Natural killer cell treated with Interleukin-12 subunit alpha and Interleukin-12 subunit beta and Interleukin-15 and Interleukin-18, amount 100 ng/mL, for 72 hours (primary cell): ENCODE measurements at regions not wholly inside any gene's neighbourhood (a gene's known extent, or its start where the extent isn't known, plus 50 kb on each side); places are given as distances from the start of the nearest gene placed in this dataset.
"Not testable (repeated sequence)": the region's sequence is repeated elsewhere in the genome, so short reads cannot be mapped to it uniquely, and the experiment has no call there.

Experiments used
- ATAC-seq, 2 donors: fragments of 150-1000 bp; cut with Tn5 transposase in 1 of 2; sonication (Bioruptor Pico), chemical (Tn5 transposase) in 1 of 2; 2 replicates each; pipeline ENCODE4 v1.10.0; 2021
- DNase-seq: peaks from one replicate; pipeline ENCODE4 v3.0.0; 2022; ENCODE audit warnings: low spot score
- H3K27ac Mint-ChIP-seq, 2 donors: 1 replicate in 1 of 2; 2 replicates in 1 of 2; pipeline ENCODE4 v1.8.0; 2022; ENCODE audit warnings: mixed read lengths in 2 of 2, mild to moderate bottlenecking in 1 of 2, moderate library complexity in 1 of 2
- H3K27me3 Mint-ChIP-seq, 2 donors: 1 replicate in 1 of 2; 2 replicates in 1 of 2; pipeline ENCODE4 v1.8.0; 2022; ENCODE audit warnings: mixed read lengths in 2 of 2
- H3K36me3 Mint-ChIP-seq: one replicate; pipeline ENCODE4 v1.8.0; 2022; ENCODE audit warnings: mixed read lengths
- H3K4me1 Mint-ChIP-seq, 2 donors: 1 replicate in 1 of 2; 2 replicates in 1 of 2; pipeline ENCODE4 v1.8.0; 2022; ENCODE audit warnings: low read depth in 2 of 2, mixed read lengths in 2 of 2, mild to moderate bottlenecking in 1 of 2
- H3K4me3 Mint-ChIP-seq: one replicate; pipeline ENCODE4 v1.8.0; 2022; ENCODE audit warnings: mixed read lengths
- H3K9me3 Mint-ChIP-seq: 2 replicates; pipeline ENCODE4 v1.8.0; 2022; ENCODE audit warnings: mixed read lengths

GRCh38 chr11:28951191-28951590, 843.0 kb downstream of the METTL15 start:
- H3K4me1 Mint-ChIP-seq: no peaks in the 10 kb centered on the region
- H3K9me3 Mint-ChIP-seq: peaks cover 20% of the 10 kb centered on the region
- DNase-seq: no peak
- ATAC-seq: no peak
- H3K27me3 Mint-ChIP-seq: no peaks in the 10 kb centered on the region
- H3K27ac Mint-ChIP-seq: no peak overlapping the region
- H3K36me3 Mint-ChIP-seq: no peaks in the 10 kb centered on the region
- H3K4me3 Mint-ChIP-seq: no peak overlapping the region

GRCh38 chr11:28939381-28939780, 831.2 kb downstream of the METTL15 start:
- Mint-ChIP-seq H3K36me3 (peaks cover 9% of the 10 kb centered on the region), H3K9me3 (peaks cover 16% of the 10 kb centered on the region), H3K4me3 (no peak overlapping the region), H3K27ac (no peak overlapping the region), H3K27me3 (no peaks in the 10 kb centered on the region), H3K4me1 (no peaks in the 10 kb centered on the region)
- DNase-seq (no peak), ATAC-seq (no peak)

- Mint-ChIP-seq H3K36me3 (peaks cover 12% of the 10 kb centered on the region), H3K27me3 (no peaks in the 10 kb centered on the region)
These were observed 829.9 kb downstream of the METTL15 start for GRCh38 chr11:28938091-28938490.

GRCh38 chr11:28932940-28933339, 824.8 kb downstream of the METTL15 start:
- DNase-seq: no peak
- no peak for ATAC-seq
- no peak overlapping the region for H3K4me3 Mint-ChIP-seq
- H3K36me3 Mint-ChIP-seq: peaks cover 22% of the 10 kb centered on the region
- H3K9me3 Mint-ChIP-seq: peaks cover 8% of the 10 kb centered on the region
- no peak overlapping the region for H3K27ac Mint-ChIP-seq
- H3K4me1 Mint-ChIP-seq: no peaks in the 10 kb centered on the region
- H3K27me3 Mint-ChIP-seq: no peaks in the 10 kb centered on the region

More at GRCh38 chr11:28938091-28938490, 829.9 kb downstream of the METTL15 start:
- Mint-ChIP-seq H3K4me3 (no peak overlapping the region), H3K27ac (no peak overlapping the region), H3K9me3 (peaks cover 9% of the 10 kb centered on the region), H3K4me1 (no peaks in the 10 kb centered on the region)
- ATAC-seq (no peak), DNase-seq (no peak)

GRCh38 chr11:28924004-28924403, 815.8 kb downstream of the METTL15 start:
- no peaks in the 10 kb centered on the region for H3K4me1 Mint-ChIP-seq
- no peak overlapping the region for H3K27ac Mint-ChIP-seq
- no peak for DNase-seq
- peaks cover 21% of the 10 kb centered on the region for H3K9me3 Mint-ChIP-seq
- no peak overlapping the region for H3K4me3 Mint-ChIP-seq
- no peaks in the 10 kb centered on the region for H3K27me3 Mint-ChIP-seq
- peaks cover 7% of the 10 kb centered on the region for H3K36me3 Mint-ChIP-seq
- no peak for ATAC-seq

- Mint-ChIP-seq H3K4me3 (no peak overlapping the region), H3K27me3 (no peaks in the 10 kb centered on the region), H3K27ac (no peak overlapping the region), H3K9me3 (peaks cover 27% of the 10 kb centered on the region), H3K36me3 (peaks cover 12% of the 10 kb centered on the region), H3K4me1 (no peaks in the 10 kb centered on the region)
- ATAC-seq: no peak
- DNase-seq: no peak
These were observed 814.3 kb downstream of the METTL15 start for GRCh38 chr11:28922386-28922981.

GRCh38 chr11:28919194-28919593, 811.0 kb downstream of the METTL15 start:
- ATAC-seq (no peak), DNase-seq (no peak)
- Mint-ChIP-seq H3K9me3 (peaks cover 20% of the 10 kb centered on the region), H3K36me3 (peaks cover 16% of the 10 kb centered on the region), H3K4me3 (no peak overlapping the region), H3K27ac (no peak overlapping the region), H3K27me3 (no peaks in the 10 kb centered on the region), H3K4me1 (no peaks in the 10 kb centered on the region)

GRCh38 chr11:28913883-28914282, 805.7 kb downstream of the METTL15 start:
- Mint-ChIP-seq H3K27ac (no peak overlapping the region), H3K27me3 (no peaks in the 10 kb centered on the region), H3K36me3 (peaks cover 18% of the 10 kb centered on the region), H3K9me3 (peaks cover 22% of the 10 kb centered on the region), H3K4me3 (no peak overlapping the region), H3K4me1 (no peaks in the 10 kb centered on the region)
- ATAC-seq: no peak
- DNase-seq: no peak

- H3K9me3 Mint-ChIP-seq: peaks cover 21% of the 10 kb centered on the region
- no peak overlapping the region for H3K27ac Mint-ChIP-seq
- DNase-seq: no peak
- peaks cover 14% of the 10 kb centered on the region for H3K36me3 Mint-ChIP-seq
- no peak for ATAC-seq
- H3K27me3 Mint-ChIP-seq: no peaks in the 10 kb centered on the region
- no peak overlapping the region for H3K4me3 Mint-ChIP-seq
- no peaks in the 10 kb centered on the region for H3K4me1 Mint-ChIP-seq
These were observed 803.6 kb downstream of the METTL15 start for GRCh38 chr11:28911829-28912228.

GRCh38 chr11:28910926-28911325, 802.7 kb downstream of the METTL15 start:
- Mint-ChIP-seq H3K27me3 (no peaks in the 10 kb centered on the region), H3K27ac (no peak overlapping the region), H3K4me1 (no peaks in the 10 kb centered on the region), H3K9me3 (peaks cover 18% of the 10 kb centered on the region), H3K36me3 (peaks cover 10% of the 10 kb centered on the region), H3K4me3 (no peak overlapping the region)
- ATAC-seq (no peak), DNase-seq (no peak)

GRCh38 chr11:28903716-28904115, 795.5 kb downstream of the METTL15 start:
- H3K4me1 Mint-ChIP-seq: no peaks in the 10 kb centered on the region
- ATAC-seq (no peak), DNase-seq (no peak)

GRCh38 chr11:28900427-28900826, 792.2 kb downstream of the METTL15 start:
- Mint-ChIP-seq H3K27ac (no peak overlapping the region), H3K9me3 (peaks cover 16% of the 10 kb centered on the region), H3K36me3 (peaks cover 5% of the 10 kb centered on the region), H3K27me3 (no peaks in the 10 kb centered on the region), H3K4me1 (no peaks in the 10 kb centered on the region), H3K4me3 (no peak overlapping the region)
- ATAC-seq: no peak
- DNase-seq: no peak

More at GRCh38 chr11:28903716-28904115, 795.5 kb downstream of the METTL15 start:
- Mint-ChIP-seq H3K4me3 (no peak overlapping the region), H3K27ac (no peak overlapping the region), H3K9me3 (peaks cover 16% of the 10 kb centered on the region), H3K27me3 (no peaks in the 10 kb centered on the region), H3K36me3 (peaks cover 5% of the 10 kb centered on the region)

- no peak overlapping the region for H3K4me3 Mint-ChIP-seq
- no peak overlapping the region for H3K27ac Mint-ChIP-seq
- peaks cover 16% of the 10 kb centered on the region for H3K9me3 Mint-ChIP-seq
- no peaks in the 10 kb centered on the region for H3K27me3 Mint-ChIP-seq
- H3K36me3 Mint-ChIP-seq: peaks cover 5% of the 10 kb centered on the region
- H3K4me1 Mint-ChIP-seq: no peaks in the 10 kb centered on the region
- ATAC-seq: no peak
- DNase-seq: no peak
These were observed 791.5 kb downstream of the METTL15 start for GRCh38 chr11:28899706-28900105.

GRCh38 chr11:28890601-28891040, 782.4 kb downstream of the METTL15 start:
- H3K4me3 Mint-ChIP-seq, H3K4me1 Mint-ChIP-seq: not testable (repeated sequence)

GRCh38 chr11:28887681-28888080, 779.5 kb downstream of the METTL15 start:
- Mint-ChIP-seq H3K27ac (no peak overlapping the region), H3K36me3 (peaks cover 21% of the 10 kb centered on the region), H3K27me3 (no peaks in the 10 kb centered on the region), H3K9me3 (peaks cover 12% of the 10 kb centered on the region), H3K4me1 (no peaks in the 10 kb centered on the region), H3K4me3 (no peak overlapping the region)
- no peak for DNase-seq
- no peak for ATAC-seq

More at GRCh38 chr11:28890601-28891040, 782.4 kb downstream of the METTL15 start:
- H3K9me3 Mint-ChIP-seq, ATAC-seq, H3K27ac Mint-ChIP-seq, H3K27me3 Mint-ChIP-seq, DNase-seq, H3K36me3 Mint-ChIP-seq: not testable (repeated sequence)
